ENCODE measurements at regions not wholly inside any gene's neighbourhood (a gene's known extent, or its start where the extent isn't known, plus 50 kb on each side); places are given as distances from the start of the nearest gene placed in this dataset.

DNA sequence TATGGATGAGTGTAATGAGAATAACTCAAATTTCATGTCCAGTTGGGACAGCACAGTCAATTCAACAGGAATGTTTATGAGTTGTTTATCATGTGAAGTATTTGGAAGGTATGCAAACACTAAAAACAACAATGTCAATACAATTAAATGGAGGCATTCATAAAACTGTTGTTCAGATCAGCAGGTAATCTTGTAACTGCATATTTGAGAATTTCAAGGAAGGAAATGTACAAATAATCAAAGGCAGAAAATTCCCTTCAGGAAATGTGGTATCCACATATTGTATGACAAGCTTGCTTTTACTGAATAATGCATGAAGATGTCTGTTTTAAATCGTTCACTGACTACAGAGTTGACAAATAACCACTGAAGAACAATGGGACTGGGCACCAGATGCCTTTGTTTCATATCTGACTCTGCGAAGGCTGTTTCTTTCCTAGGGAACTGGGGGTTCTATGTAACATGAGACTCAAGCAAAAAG lies 198.3 kb downstream of the LTN1 start:
- ChIA-PET CTCF (no interaction called here), POLR2A (ENCODE audit: low non-redundant PET) (no interaction called here)
- H3K27ac ChIP-seq, result no peak overlapping the region
- no peak for DNase-seq (ENCODE audit: low spot score)
- TF ChIP-seq, protein P1, sequence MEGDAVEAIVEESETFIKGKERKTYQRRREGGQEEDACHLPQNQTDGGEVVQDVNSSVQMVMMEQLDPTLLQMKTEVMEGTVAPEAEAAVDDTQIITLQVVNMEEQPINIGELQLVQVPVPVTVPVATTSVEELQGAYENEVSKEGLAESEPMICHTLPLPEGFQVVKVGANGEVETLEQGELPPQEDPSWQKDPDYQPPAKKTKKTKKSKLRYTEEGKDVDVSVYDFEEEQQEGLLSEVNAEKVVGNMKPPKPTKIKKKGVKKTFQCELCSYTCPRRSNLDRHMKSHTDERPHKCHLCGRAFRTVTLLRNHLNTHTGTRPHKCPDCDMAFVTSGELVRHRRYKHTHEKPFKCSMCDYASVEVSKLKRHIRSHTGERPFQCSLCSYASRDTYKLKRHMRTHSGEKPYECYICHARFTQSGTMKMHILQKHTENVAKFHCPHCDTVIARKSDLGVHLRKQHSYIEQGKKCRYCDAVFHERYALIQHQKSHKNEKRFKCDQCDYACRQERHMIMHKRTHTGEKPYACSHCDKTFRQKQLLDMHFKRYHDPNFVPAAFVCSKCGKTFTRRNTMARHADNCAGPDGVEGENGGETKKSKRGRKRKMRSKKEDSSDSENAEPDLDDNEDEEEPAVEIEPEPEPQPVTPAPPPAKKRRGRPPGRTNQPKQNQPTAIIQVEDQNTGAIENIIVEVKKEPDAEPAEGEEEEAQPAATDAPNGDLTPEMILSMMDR (conservative IDR thresholded peaks at IDR 0.05; ENCODE audit: low read depth), result no peak

DNA sequence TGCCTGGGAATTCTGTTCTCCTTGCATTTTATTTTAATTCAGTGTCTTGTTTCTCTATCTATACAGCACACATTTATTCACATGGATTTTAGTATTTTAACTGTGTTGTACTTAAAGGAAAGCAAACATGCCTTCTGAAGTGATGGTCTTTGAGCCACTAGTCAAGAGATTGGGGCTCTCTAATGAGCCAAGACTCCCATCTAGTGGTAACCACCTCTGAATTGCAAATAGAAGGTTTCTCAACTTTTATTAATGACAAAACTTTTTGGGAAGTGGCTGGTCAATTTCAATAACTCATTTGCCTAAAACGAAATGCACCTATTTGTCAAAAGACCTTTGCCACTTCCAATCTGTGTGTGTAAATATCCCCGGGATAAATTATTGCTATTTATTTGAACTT lies 199.6 kb downstream of the LTN1 start:
- CTCF ChIA-PET, result no interaction called here
- TF ChIP-seq, protein P1 (conservative IDR thresholded peaks at IDR 0.05; ENCODE audit: low read depth), result no peak

DNA sequence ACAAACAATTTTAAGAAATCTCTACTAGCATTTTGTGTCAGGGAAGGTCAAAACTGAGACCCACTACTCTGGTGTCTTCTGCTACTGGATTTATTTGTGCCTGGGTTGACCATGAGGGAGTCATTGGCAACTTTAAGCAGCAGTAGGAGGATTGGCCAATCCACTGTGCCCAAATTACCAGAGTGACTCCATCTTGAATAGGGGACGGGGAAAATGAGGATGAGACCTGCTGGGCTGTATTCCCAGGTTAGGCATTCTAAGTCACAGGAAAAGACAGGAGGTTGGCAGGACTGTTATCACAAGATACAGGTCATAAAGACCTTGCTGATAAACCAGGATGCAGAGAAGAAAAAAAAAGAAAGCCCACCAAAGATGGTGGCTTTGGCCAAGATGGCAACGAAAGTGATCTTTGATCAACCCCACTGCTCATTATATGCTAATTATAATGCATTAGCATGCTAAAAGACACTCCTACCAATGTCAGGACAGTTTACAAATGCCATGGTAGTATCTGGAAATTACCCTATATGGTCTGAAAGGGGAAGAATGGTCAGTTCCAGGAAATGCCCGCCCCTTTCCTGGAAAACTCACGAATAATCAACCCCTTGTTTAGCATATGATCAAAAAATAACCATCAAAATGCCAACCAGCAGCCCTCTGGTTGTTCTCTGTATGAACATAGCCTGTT lies 200.9 kb downstream of the LTN1 start:
- TF ChIP-seq, protein P1 (conservative IDR thresholded peaks at IDR 0.05; ENCODE audit: low read depth), result no peak
- ChIA-PET POLR2A (ENCODE audit: low non-redundant PET) (no interaction called here), CTCF (no interaction called here)
- DNase-seq (ENCODE audit: low spot score), result no peak
- no peak overlapping the region for H3K27ac ChIP-seq

More for the DNA sequence above, 199.6 kb downstream of the LTN1 start:
- POLR2A ChIA-PET (ENCODE audit: low non-redundant PET), result no interaction called here
- no peak overlapping the region for H3K27ac ChIP-seq
- no peak for DNase-seq (ENCODE audit: low spot score)

DNA sequence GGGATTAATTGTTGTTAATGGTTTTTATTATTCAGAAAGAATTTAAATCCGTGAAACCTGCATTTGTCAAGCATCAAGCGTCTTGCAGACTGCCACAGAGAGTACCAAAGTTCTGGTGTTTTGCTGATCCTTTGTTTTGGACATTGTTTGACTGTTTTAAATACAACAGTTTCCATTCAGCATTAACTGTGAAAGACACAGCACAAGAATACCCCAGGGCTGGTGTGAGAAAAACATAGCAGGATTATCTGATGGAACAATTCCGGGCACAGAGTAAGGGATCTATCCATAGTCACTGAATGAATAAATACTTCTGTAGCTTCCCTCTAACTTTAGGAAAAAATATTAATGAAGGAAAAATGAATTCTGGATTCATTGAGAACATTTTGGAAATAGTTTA lies 202.3 kb downstream of the LTN1 start:
- no peak for DNase-seq (ENCODE audit: low spot score)
- H3K27ac ChIP-seq, result no peak overlapping the region
- ChIA-PET CTCF (no interaction called here), POLR2A (ENCODE audit: low non-redundant PET) (no interaction called here)
- TF ChIP-seq, protein P1 (conservative IDR thresholded peaks at IDR 0.05; ENCODE audit: low read depth), result no peak

DNA sequence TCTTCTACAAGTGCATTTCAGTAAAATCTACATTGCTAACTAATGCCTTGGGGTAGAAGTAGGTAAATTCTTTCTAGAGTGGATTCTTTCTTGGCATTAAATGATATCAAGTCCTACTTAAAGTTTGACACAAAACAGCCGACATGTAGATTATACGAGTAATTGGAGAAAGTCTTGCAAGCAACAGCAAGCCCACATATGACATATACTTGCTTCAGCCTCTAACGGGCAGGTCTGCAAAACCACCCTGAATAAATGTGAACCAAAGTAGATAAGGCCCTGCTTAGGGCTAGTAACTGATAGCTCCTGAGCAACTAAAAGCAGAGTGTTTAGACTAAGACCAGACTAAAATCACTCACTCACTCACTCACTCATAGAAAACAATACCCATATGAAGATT lies 203.2 kb downstream of the LTN1 start:
- CTCF ChIA-PET, result no interaction called here
- TF ChIP-seq, protein P1 (conservative IDR thresholded peaks at IDR 0.05; ENCODE audit: low read depth), result no peak
- POLR2A ChIA-PET (ENCODE audit: low non-redundant PET), result no interaction called here
- no peak overlapping the region for H3K27ac ChIP-seq
- no peak for DNase-seq (ENCODE audit: low spot score)

DNA sequence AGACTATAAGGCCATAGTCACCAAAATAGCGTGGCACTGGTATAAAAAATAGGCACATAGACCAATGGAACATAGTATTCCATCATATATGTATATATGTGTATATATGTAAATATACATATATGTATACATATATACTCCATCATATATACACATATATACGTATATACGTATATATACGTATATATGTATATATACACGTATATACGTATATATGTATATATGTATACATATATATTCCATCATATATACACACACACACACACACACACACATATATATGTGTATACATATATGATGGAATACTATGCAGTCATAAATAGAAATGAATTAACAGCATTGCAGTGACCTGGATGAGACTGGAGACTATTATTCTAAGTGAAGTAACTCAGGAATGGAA lies 204.6 kb downstream of the LTN1 start:
- ChIA-PET POLR2A (ENCODE audit: low non-redundant PET) (no interaction called here), CTCF (no interaction called here)
- no peak overlapping the region for H3K27ac ChIP-seq
- TF ChIP-seq, protein P1 (conservative IDR thresholded peaks at IDR 0.05; ENCODE audit: low read depth), result no peak
- DNase-seq (ENCODE audit: low spot score), result no peak

Data from RWPE1 (cell line).